K562 (cell line): ENCODE measurements at regions not wholly inside any gene's neighbourhood (a gene's known extent, or its start where the extent isn't known, plus 50 kb on each side); places are given as distances from the start of the nearest gene placed in this dataset.

Source experiments
- ATAC-seq: fragments of 200-7000 bp; cut with Tn5 transposase; 3 replicates; pipeline ENCODE4 v1.9.1; 2020; ENCODE audit warnings: moderate library complexity
- BruUV-seq: library from RNA; stranded (reverse); fragments of 400-500 nt; replicated peaks from 2 replicates; lab custom pipeline; 2021; lab: Mats Ljungman, UMichigan
- CTCF ChIA-PET: fragments of 300-600 bp; formaldehyde crosslinking; extraction: SDS; loops from one replicate; lab custom pipeline; 2021; ENCODE audit warnings: low intra/inter-chr PET ratio; lab: Yijun Ruan, JAX
- POLR2A ChIA-PET: fragments of 300-600, 350-650 bp; sonication (Branson Sonifier 250); formaldehyde crosslinking; extraction: SDS; loops from one replicate; lab custom pipeline; 2021; ENCODE audit warnings: antibody characterized with exemption, inconsistent platforms; lab: Yijun Ruan, JAX
- DNase-seq, 4 experiments: peaks; one replicate each; pipeline versions ENCODE4 v3.0.0 to v3.0.0-alpha.2; 2011 to 2018; ENCODE audit warnings: low spot score in 3 of 4, mixed read lengths in 3 of 4; ENCODE audit errors: extremely low read depth in 1 of 4
- FAIRE-seq: peaks from 2 replicates; lab custom pipeline; 2011; peaks lifted over from hg19 to GRCh38; lab: Jason Lieb, UNC
- H2AFZ ChIP-seq: 2 replicates; pipeline ENCODE4 v1.6.0; 2011; ENCODE audit warnings: low read depth, low read length, control low read depth, inconsistent platforms
- H3K27ac ChIP-seq: fragments of 200-600 bp; 3 replicates; pipeline ENCODE4 v1.8.0; 2011; ENCODE audit warnings: low read depth, mild to moderate bottlenecking, control low read depth, inconsistent platforms, low read length, moderate library complexity, mixed read lengths; ENCODE audit errors: extremely low read depth
- H3K27me3 ChIP-seq, 2 experiments: fragments of 300-600 bp in 1 of 2; 2 replicates in 1 of 2; 3 replicates in 1 of 2; pipeline versions ENCODE4 v1.6.0 to v1.8.0; 2011; ENCODE audit warnings: inconsistent platforms in 2 of 2, low read length in 2 of 2, mild to moderate bottlenecking in 1 of 2, mixed read lengths in 1 of 2, moderate library complexity in 1 of 2; ENCODE audit not compliant: control insufficient read depth in 2 of 2, insufficient read depth in 2 of 2
- H3K36me3 ChIP-seq: fragments of 300-600 bp; 3 replicates; pipeline ENCODE4 v1.8.0; 2011; ENCODE audit warnings: mild to moderate bottlenecking, low read length, inconsistent platforms; ENCODE audit not compliant: control insufficient read depth, insufficient read depth
- H3K4me1 ChIP-seq, 2 experiments: fragments of 200-600 bp in 1 of 2; replicated peaks in 1 of 2; 2 replicates in 1 of 2; 3 replicates in 1 of 2; pipeline versions ENCODE4 v1.5.1 to v1.8.0; 2011; ENCODE audit warnings: inconsistent platforms in 2 of 2, low read length in 2 of 2, mild to moderate bottlenecking in 1 of 2, mixed read lengths in 1 of 2, moderate library complexity in 1 of 2; ENCODE audit not compliant: control insufficient read depth in 2 of 2, insufficient read depth in 2 of 2
- H3K4me2 ChIP-seq: 2 replicates; pipeline ENCODE4 v1.6.1; 2011; ENCODE audit warnings: low read length, control low read depth, inconsistent platforms, mixed read lengths; ENCODE audit not compliant: insufficient read depth
- H3K4me3 ChIP-seq: fragments of 200-600 bp; sonication (generic), shearing (Covaris generic); 2 replicates; pipeline ENCODE4 v1.5.1; 2016; ENCODE audit warnings: control low read depth, inconsistent platforms
- H3K79me2 ChIP-seq: fragments of 200-600 bp; 3 replicates; pipeline ENCODE4 v1.8.0; 2011; ENCODE audit warnings: low read length, inconsistent platforms; ENCODE audit not compliant: control insufficient read depth, insufficient read depth
- H3K9ac ChIP-seq, 2 experiments: 2 replicates each; pipeline versions ENCODE4 v1.6.0 to v1.6.1; 2011; ENCODE audit warnings: low read depth in 2 of 2, low read length in 2 of 2, control low read depth in 1 of 2, inconsistent platforms in 1 of 2, mild to moderate bottlenecking in 1 of 2, mixed read lengths in 1 of 2; ENCODE audit not compliant: insufficient read depth in 1 of 2
- H3K9me1 ChIP-seq: one replicate; pipeline ENCODE4 v1.6.0; 2011; ENCODE audit warnings: inconsistent platforms, mild to moderate bottlenecking, low read length, moderate library complexity; ENCODE audit not compliant: control insufficient read depth, insufficient read depth
- H3K9me3 ChIP-seq: replicated peaks from 2 replicates; pipeline ENCODE4 v1.5.1; 2011; ENCODE audit warnings: low read depth, low read length, inconsistent platforms; ENCODE audit not compliant: control insufficient read depth, insufficient read depth
- H4K20me1 ChIP-seq: replicated peaks from 2 replicates; pipeline ENCODE4 v1.6.1; 2011; ENCODE audit warnings: low read length, inconsistent platforms, mixed read lengths; ENCODE audit not compliant: control insufficient read depth, insufficient read depth
- BMI1 ChIP-seq: fragments of 150-350 bp; IDR thresholded peaks from 2 replicates; pipeline ENCODE4 v1.6.1; 2014; ENCODE audit warnings: low read length
- ESRRB ChIP-seq: fragments of 250-450 bp; sonication (Bioruptor Pico); IDR thresholded peaks from 2 replicates; pipeline ENCODE4 v1.5.0; 2020; ENCODE audit warnings: mild to moderate bottlenecking, moderate library complexity, borderline replicate concordance
- GABPB1 ChIP-seq: sonication (generic); formaldehyde crosslinking; IDR thresholded peaks from 2 replicates; pipeline ENCODE4 v1.8.0; 2022; ENCODE audit warnings: mild to moderate bottlenecking, missing genetic modification reagents
- HCFC1 ChIP-seq: IDR thresholded peaks from 2 replicates; pipeline ENCODE4 v1.6.1; 2012; ENCODE audit warnings: low read depth, low read length, improper control_type of control experiment
- IFI16 ChIP-seq: fragments of 250-450 bp; sonication (Bioruptor Pico); IDR thresholded peaks from 2 replicates; pipeline ENCODE4 v2.1.2; 2022; ENCODE audit warnings: mild to moderate bottlenecking, inconsistent platforms
- KAT8 ChIP-seq: fragments of 450-650 bp; IDR thresholded peaks from 2 replicates; pipeline ENCODE4 v1.6.1; 2016; ENCODE audit warnings: low read depth, mild to moderate bottlenecking
- L3MBTL2 ChIP-seq: fragments of 450-650 bp; IDR thresholded peaks from 2 replicates; pipeline ENCODE4 v1.6.1; 2016; ENCODE audit warnings: mild to moderate bottlenecking, moderate library complexity
- NFRKB ChIP-seq: fragments of 450-650 bp; IDR thresholded peaks from 2 replicates; pipeline ENCODE4 v1.6.1; 2016; ENCODE audit warnings: low read depth
- NR3C1 ChIP-seq: sonication (generic); formaldehyde crosslinking; IDR thresholded peaks from 2 replicates; pipeline ENCODE4 v1.8.1; 2022; ENCODE audit warnings: missing genetic modification reagents
- PHB ChIP-seq: fragments of 250-450 bp; sonication (Bioruptor Pico); IDR thresholded peaks from 2 replicates; pipeline ENCODE4 v1.5.0; 2021
- TAF15 ChIP-seq: fragments of 200-400 bp; formaldehyde crosslinking; IDR thresholded peaks from 2 replicates; pipeline ENCODE4 v1.6.1; 2017; ENCODE audit warnings: mild to moderate bottlenecking, low read depth, low read length, moderate library complexity
- TCF15 ChIP-seq: fragments of 250-450 bp; sonication (Bioruptor Pico); IDR thresholded peaks from 2 replicates; pipeline ENCODE4 v1.8.0; 2022; ENCODE audit warnings: moderate library complexity, mild to moderate bottlenecking, inconsistent platforms
- ZNF121 ChIP-seq: sonication (generic); formaldehyde crosslinking; conservative IDR thresholded peaks from 2 replicates; pipeline ENCODE4 v1.8.0; 2022; ENCODE audit warnings: missing genetic modification reagents
- ZNF507 ChIP-seq: conservative IDR thresholded peaks from 2 replicates; pipeline ENCODE4 v1.6.1; 2017; ENCODE audit warnings: missing genetic modification characterization, missing compliant biosample characterization
- WGBS: fragments of 100-300 bp; shearing (Covaris generic); methylation state at CpG from one replicate; pipeline ENCODE4 v1.1.6; 2016; ENCODE audit warnings: low coverage, mixed read lengths; ENCODE audit not compliant: insufficient coverage; ENCODE audit errors: missing lambda C conversion rate; 5-methylcytosine and 5-hydroxymethylcytosine counted together
- in situ Hi-C: fragments of 300-500 bp; cut with MboI; formaldehyde crosslinking; loops from 4 replicates; pipeline ENCODE4 v1.15.0; 2018; ENCODE audit warnings: inconsistent platforms, mixed read lengths
- intact Hi-C: fragments of 100-400 bp; cut with micrococcal nuclease; formaldehyde crosslinking; loops from 2 replicates; pipeline ENCODE4 v1.14.2; 2022
- TF ChIP-seq, protein P1 (sequence below): fragments of 450-650 bp; IDR thresholded peaks from 2 replicates; pipeline ENCODE4 v1.6.1; 2016; ENCODE audit warnings: antibody characterized with exemption
- TF ChIP-seq, protein P2 (sequence below): sonication (generic); formaldehyde crosslinking; IDR thresholded peaks from 2 replicates; pipeline ENCODE4 v1.8.1; 2022; ENCODE audit warnings: missing genetic modification reagents

GRCh38 chr16:56109205-56109604, 82.1 kb upstream of the GNAO1 start:
- 0% methylated on average over 1 of the region's 1 CpG for WGBS
- TF ChIP-seq, protein P1, sequence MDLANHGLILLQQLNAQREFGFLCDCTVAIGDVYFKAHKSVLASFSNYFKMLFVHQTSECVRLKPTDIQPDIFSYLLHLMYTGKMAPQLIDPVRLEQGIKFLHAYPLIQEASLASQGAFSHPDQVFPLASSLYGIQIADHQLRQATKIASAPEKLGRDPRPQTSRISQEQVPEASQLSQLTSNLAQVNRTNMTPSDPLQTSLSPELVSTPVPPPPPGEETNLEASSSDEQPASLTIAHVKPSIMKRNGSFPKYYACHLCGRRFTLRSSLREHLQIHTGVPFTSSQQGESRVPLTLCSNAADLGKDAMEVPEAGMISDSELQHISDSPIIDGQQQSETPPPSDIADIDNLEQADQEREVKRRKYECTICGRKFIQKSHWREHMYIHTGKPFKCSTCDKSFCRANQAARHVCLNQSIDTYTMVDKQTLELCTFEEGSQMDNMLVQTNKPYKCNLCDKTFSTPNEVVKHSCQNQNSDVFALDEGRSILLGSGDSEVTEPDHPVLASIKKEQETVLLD, result no peak
- no peak for TF ChIP-seq L3MBTL2
- no peak for TF ChIP-seq IFI16 (CRISPR knock-in tag)
- no peak for TF ChIP-seq NR3C1 (CRISPR knock-in tag)
- no peak for TF ChIP-seq ESRRB (CRISPR knock-in tag)
- no peak for TF ChIP-seq BMI1
- no peak for TF ChIP-seq KAT8
- no peak for TF ChIP-seq GABPB1
- TF ChIP-seq ZNF121 (CRISPR knock-in tag), result no peak
- no peak for TF ChIP-seq PHB (CRISPR knock-in tag)
- no peak for TF ChIP-seq ZNF507
- TF ChIP-seq TAF15, result no peak
- TF ChIP-seq, protein P2, sequence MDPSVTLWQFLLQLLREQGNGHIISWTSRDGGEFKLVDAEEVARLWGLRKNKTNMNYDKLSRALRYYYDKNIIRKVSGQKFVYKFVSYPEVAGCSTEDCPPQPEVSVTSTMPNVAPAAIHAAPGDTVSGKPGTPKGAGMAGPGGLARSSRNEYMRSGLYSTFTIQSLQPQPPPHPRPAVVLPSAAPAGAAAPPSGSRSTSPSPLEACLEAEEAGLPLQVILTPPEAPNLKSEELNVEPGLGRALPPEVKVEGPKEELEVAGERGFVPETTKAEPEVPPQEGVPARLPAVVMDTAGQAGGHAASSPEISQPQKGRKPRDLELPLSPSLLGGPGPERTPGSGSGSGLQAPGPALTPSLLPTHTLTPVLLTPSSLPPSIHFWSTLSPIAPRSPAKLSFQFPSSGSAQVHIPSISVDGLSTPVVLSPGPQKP (CRISPR knock-in tag), result no peak
- TF ChIP-seq HCFC1, result no peak
- no peak for TF ChIP-seq TCF15 (CRISPR knock-in tag)
- TF ChIP-seq NFRKB, result no peak
- BruUV-seq, result no TSS peak
- Histone ChIP-seq H3K79me2 (no peaks in the 10 kb centered on the region), H3K4me2 (no peak overlapping the region), H3K9ac (no peak overlapping the region), H2AFZ (no peak overlapping the region), H3K9me3 (no peaks in the 10 kb centered on the region), H4K20me1 (no peaks in the 10 kb centered on the region), H3K4me1 (no peaks in the 10 kb centered on the region), H3K27ac (no peak overlapping the region), H3K4me3 (no peak overlapping the region), H3K36me3 (no peaks in the 10 kb centered on the region), H3K27me3 (no peaks in the 10 kb centered on the region), H3K9me1 (no peaks in the 10 kb centered on the region)
- in situ Hi-C loops, result no loop called here
- FAIRE-seq (no peak), DNase-seq (no peak), ATAC-seq (no peak)
- POLR2A ChIA-PET, result interaction anchor here (1.3 kb wide), 1 partner anchor 13 kb away, joined by 6 read pairs; no protein-coding TSS in a partner anchor
- intact Hi-C loops, result no loop called here
- CTCF ChIA-PET, result no interaction called here
